ENCODE measurements at regions not wholly inside any gene's neighbourhood (a gene's known extent, or its start where the extent isn't known, plus 50 kb on each side); places are given as distances from the start of the nearest gene placed in this dataset.

DNA sequence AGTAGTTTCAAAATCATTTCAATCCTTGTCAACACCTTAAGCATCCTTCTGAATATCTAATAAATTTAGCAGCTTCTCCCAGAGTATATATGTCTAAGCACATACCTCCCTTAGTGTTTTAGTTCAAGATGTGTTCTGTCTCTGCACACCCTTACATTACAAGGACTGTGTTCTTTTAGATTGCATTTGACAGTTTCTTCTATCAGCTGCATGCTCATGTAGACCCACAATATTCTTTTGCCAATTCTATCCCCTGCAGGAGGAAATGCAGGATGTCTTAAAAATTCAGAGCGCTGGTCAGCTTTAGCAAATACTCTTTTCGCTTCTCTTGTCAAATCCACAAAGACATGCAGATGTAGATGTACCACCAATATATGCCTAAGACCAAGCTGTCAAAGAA is 145.8 kb upstream of the SLC30A5 start:
- WGBS, 2 donors: 89 to 92% methylated on average over 2 of the region's 2 CpGs
- no peak for ATAC-seq (ENCODE audit: insufficient read depth, low FRiP score)
- TF ChIP-seq, protein P1, sequence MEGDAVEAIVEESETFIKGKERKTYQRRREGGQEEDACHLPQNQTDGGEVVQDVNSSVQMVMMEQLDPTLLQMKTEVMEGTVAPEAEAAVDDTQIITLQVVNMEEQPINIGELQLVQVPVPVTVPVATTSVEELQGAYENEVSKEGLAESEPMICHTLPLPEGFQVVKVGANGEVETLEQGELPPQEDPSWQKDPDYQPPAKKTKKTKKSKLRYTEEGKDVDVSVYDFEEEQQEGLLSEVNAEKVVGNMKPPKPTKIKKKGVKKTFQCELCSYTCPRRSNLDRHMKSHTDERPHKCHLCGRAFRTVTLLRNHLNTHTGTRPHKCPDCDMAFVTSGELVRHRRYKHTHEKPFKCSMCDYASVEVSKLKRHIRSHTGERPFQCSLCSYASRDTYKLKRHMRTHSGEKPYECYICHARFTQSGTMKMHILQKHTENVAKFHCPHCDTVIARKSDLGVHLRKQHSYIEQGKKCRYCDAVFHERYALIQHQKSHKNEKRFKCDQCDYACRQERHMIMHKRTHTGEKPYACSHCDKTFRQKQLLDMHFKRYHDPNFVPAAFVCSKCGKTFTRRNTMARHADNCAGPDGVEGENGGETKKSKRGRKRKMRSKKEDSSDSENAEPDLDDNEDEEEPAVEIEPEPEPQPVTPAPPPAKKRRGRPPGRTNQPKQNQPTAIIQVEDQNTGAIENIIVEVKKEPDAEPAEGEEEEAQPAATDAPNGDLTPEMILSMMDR (IDR thresholded peaks at IDR 0.05; ENCODE audit: control extremely low read depth, extremely low read depth): no peak
- no peak overlapping the region for H3K9ac ChIP-seq (ENCODE audit: insufficient read depth in 1 of 2, low read length in 2 of 2)
- peaks cover 0 to 2% (median 0%) of the 10 kb centered on the region in 4 donors for H3K9me3 ChIP-seq (ENCODE audit: control insufficient read depth in 4 of 4, insufficient read depth in 3 of 4, low read length in 3 of 4)
- no peaks in the 10 kb centered on the region for H3K36me3 ChIP-seq (ENCODE audit: control insufficient read depth in 4 of 4, insufficient read depth in 4 of 4, low read length in 4 of 4)
- no peak overlapping the region for H3K27ac ChIP-seq (ENCODE audit: low read depth in 1 of 2, low read length in 1 of 2)
- H3K4me3 ChIP-seq: no peak overlapping the region
- no peaks in the 10 kb centered on the region for H3K27me3 ChIP-seq (ENCODE audit: control insufficient read depth in 3 of 3, insufficient read depth in 3 of 3, low read length in 2 of 3)
- peak in 2 of 3 donors; percentile 72 to 81 for DNase-seq
- H3K4me1 ChIP-seq (ENCODE audit: control insufficient read depth in 5 of 5, insufficient read depth in 5 of 5, low read length in 5 of 5): peaks cover 0 to 59% (median 33%) of the 10 kb centered on the region in 5 donors

DNA sequence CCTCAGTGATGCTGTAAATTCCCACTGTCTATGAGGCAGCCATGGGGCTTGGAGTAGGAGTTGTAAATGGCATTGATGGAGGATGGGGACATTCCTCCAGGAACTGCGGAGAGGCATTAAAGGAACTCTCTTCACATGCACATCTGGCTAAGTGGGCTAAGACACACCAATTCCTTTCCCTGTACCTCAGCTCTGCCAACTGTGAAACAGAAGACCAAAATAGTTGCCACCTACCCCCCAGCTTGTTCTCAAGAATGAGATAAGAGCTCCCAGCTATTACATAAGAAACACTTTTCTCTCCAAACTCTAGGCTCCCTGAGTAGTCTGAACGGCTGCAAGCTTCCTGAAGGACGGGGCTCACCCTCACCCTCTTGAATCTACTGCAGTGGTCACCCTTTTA is 144.6 kb upstream of the SLC30A5 start:
- 52 to 67% methylated on average over 3 of the region's 3 CpGs for WGBS, 2 donors
- ATAC-seq (ENCODE audit: insufficient read depth, low FRiP score) (no peak), DNase-seq (peak in 2 of 3 donors; percentile 20 to 30)
- H3K4me3 ChIP-seq: no peak overlapping the region
- H3K36me3 ChIP-seq (ENCODE audit: control insufficient read depth in 4 of 4, insufficient read depth in 4 of 4, low read length in 4 of 4): no peaks in the 10 kb centered on the region
- no peak overlapping the region for H3K9ac ChIP-seq (ENCODE audit: insufficient read depth in 1 of 2, low read length in 2 of 2)
- no peaks in the 10 kb centered on the region for H3K27me3 ChIP-seq (ENCODE audit: control insufficient read depth in 3 of 3, insufficient read depth in 3 of 3, low read length in 2 of 3)
- H3K27ac ChIP-seq (ENCODE audit: low read depth in 1 of 2, low read length in 1 of 2): no peak overlapping the region
- peaks cover 0 to 71% (median 33%) of the 10 kb centered on the region in 5 donors for H3K4me1 ChIP-seq (ENCODE audit: control insufficient read depth in 5 of 5, insufficient read depth in 5 of 5, low read length in 5 of 5)
- peaks cover 0 to 2% (median 0%) of the 10 kb centered on the region in 4 donors for H3K9me3 ChIP-seq (ENCODE audit: control insufficient read depth in 4 of 4, insufficient read depth in 3 of 4, low read length in 3 of 4)
- TF ChIP-seq, protein P1 (IDR thresholded peaks at IDR 0.05; ENCODE audit: control extremely low read depth, extremely low read depth): no peak

DNA sequence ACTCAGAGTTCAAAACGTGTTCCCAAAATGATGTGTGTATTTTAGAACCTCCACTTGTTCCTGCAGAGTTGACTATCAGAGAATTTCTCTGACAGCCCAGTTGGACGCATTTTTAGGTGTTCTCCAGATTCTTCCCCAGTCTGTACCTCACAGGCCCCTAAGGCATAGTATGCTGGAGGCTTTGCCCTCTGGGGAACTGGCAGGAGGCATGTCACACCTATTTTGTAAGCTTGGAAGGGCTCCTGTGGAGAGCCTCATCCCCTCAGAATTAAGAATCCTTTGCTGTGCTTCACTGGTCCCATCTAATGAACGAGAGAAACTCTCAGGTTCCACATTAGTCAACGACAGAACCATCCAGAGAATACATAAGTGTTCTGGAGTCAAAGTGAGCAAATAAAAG is 144.1 kb upstream of the SLC30A5 start:
- Histone ChIP-seq H3K36me3 (ENCODE audit: control insufficient read depth in 4 of 4, insufficient read depth in 4 of 4, low read length in 4 of 4) (no peaks in the 10 kb centered on the region), H3K9ac (ENCODE audit: insufficient read depth in 1 of 2, low read length in 2 of 2) (no peak overlapping the region), H3K27me3 (ENCODE audit: control insufficient read depth in 3 of 3, insufficient read depth in 3 of 3, low read length in 2 of 3) (no peaks in the 10 kb centered on the region), H3K9me3 (ENCODE audit: control insufficient read depth in 4 of 4, insufficient read depth in 3 of 4, low read length in 3 of 4) (peaks cover 0 to 2% (median 0%) of the 10 kb centered on the region in 4 donors), H3K4me3 (no peak overlapping the region), H3K27ac (ENCODE audit: low read depth in 1 of 2, low read length in 1 of 2) (no peak overlapping the region), H3K4me1 (ENCODE audit: control insufficient read depth in 5 of 5, insufficient read depth in 5 of 5, low read length in 5 of 5) (peaks cover 0 to 76% (median 33%) of the 10 kb centered on the region in 5 donors)
- DNase-seq (no peak), ATAC-seq (ENCODE audit: insufficient read depth, low FRiP score) (no peak)
- TF ChIP-seq, protein P1 (IDR thresholded peaks at IDR 0.05; ENCODE audit: control extremely low read depth, extremely low read depth): no peak
- 40 to 53% methylated on average over 4 of the region's 4 CpGs for WGBS, 2 donors

DNA sequence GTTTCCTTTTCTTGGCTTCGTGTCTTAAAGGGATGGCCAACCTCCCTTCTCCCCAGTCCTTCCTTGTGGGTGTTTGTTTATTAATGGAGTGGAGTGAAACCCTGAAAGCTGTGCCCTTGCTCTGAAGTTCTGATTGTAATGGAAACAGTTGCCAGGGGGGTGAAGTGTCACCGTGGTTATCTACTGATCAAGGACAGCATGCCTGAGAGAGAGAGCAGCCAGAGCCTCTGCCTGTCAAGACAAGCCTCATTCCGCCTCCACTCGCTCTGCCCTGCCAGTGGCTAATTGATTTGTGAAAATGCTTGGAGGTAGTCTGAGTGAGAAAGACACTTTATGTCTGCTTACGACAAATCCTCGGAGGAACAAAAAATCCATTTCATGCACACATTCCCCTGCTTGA is 143.7 kb upstream of the SLC30A5 start:
- TF ChIP-seq, protein P1 (IDR thresholded peaks at IDR 0.05; ENCODE audit: control extremely low read depth, extremely low read depth): no peak
- Histone ChIP-seq H3K9me3 (ENCODE audit: control insufficient read depth in 4 of 4, insufficient read depth in 3 of 4, low read length in 3 of 4) (peaks cover 0 to 2% (median 0%) of the 10 kb centered on the region in 4 donors), H3K36me3 (ENCODE audit: control insufficient read depth in 4 of 4, insufficient read depth in 4 of 4, low read length in 4 of 4) (no peaks in the 10 kb centered on the region), H3K4me3 (no peak overlapping the region), H3K9ac (ENCODE audit: insufficient read depth in 1 of 2, low read length in 2 of 2) (no peak overlapping the region), H3K27ac (ENCODE audit: low read depth in 1 of 2, low read length in 1 of 2) (peak overlapping the region in 1 of 2 donors; percentile 28), H3K27me3 (ENCODE audit: control insufficient read depth in 3 of 3, insufficient read depth in 3 of 3, low read length in 2 of 3) (no peaks in the 10 kb centered on the region), H3K4me1 (ENCODE audit: control insufficient read depth in 5 of 5, insufficient read depth in 5 of 5, low read length in 5 of 5) (peaks cover 0 to 76% (median 33%) of the 10 kb centered on the region in 5 donors)
- ATAC-seq (ENCODE audit: insufficient read depth, low FRiP score): no peak
- peak; percentile 84 to 96 (median 95) for DNase-seq
- WGBS, 2 donors: 50 to 66% methylated on average over 6 of the region's 6 CpGs

Measured in lung (tissue), 11 donors.